B cell (primary cell): ENCODE measurements at regions not wholly inside any gene's neighbourhood (a gene's known extent, or its start where the extent isn't known, plus 50 kb on each side); places are given as distances from the start of the nearest gene placed in this dataset.

Experiments used
- ATAC-seq: fragments of 200-7000 bp; cut with Tn5 transposase; one replicate; pipeline ENCODE4 v1.10.0; 2021; ENCODE audit warnings: low read depth, mild to moderate bottlenecking, moderate number of reproducible peaks, moderate library complexity
- CTCF ChIA-PET: fragments of 350-600 bp; sonication (Branson Sonifier 250); formaldehyde crosslinking; loops from one replicate; lab custom pipeline; 2021; ENCODE audit warnings: antibody characterized with exemption, inconsistent platforms; lab: Charles Lee
- POLR2A ChIA-PET: fragments of 350-600 bp; sonication (Branson Sonifier 250); formaldehyde crosslinking; loops from one replicate; lab custom pipeline; 2021; ENCODE audit warnings: antibody characterized with exemption; lab: Charles Lee
- DNase-seq: peaks from one replicate; pipeline ENCODE4 v3.0.0; 2013
- H2AFZ ChIP-seq: 2 replicates; pipeline ENCODE4 v1.6.1; 2012; ENCODE audit warnings: mild to moderate bottlenecking, low read depth, low read length; ENCODE audit not compliant: insufficient read depth, poor library complexity, severe bottlenecking
- H3K27ac ChIP-seq, 2 donors: 1 replicate in 1 of 2; 2 replicates in 1 of 2; pipeline ENCODE4 v1.5.1; 2012 to 2013; ENCODE audit warnings: low read length in 2 of 2, mild to moderate bottlenecking in 2 of 2, moderate library complexity in 1 of 2
- H3K27me3 ChIP-seq, 4 experiments: fragments of 200-600 bp in 1 of 4; sonication (generic) in 1 of 4; replicated peaks in 1 of 4; 1 replicate in 2 of 4; 2 replicates in 2 of 4; pipeline versions ENCODE4 v1.6.1 to v1.7.0; 2013 to 2016; ENCODE audit warnings: low read length in 3 of 4, mild to moderate bottlenecking in 2 of 4, mixed read lengths in 1 of 4, moderate library complexity in 1 of 4; ENCODE audit not compliant: insufficient read depth in 4 of 4, control insufficient read depth in 3 of 4; ENCODE audit errors: control extremely low read depth in 1 of 4
- H3K36me3 ChIP-seq, 2 experiments: replicated peaks in 1 of 2; 1 replicate in 1 of 2; 2 replicates in 1 of 2; pipeline versions ENCODE4 v1.6.1 to v1.7.1; 2013; ENCODE audit warnings: low read length in 1 of 2; ENCODE audit not compliant: insufficient read depth in 2 of 2, control insufficient read depth in 1 of 2; ENCODE audit errors: control extremely low read depth in 1 of 2, extremely low read depth in 1 of 2
- H3K4me1 ChIP-seq, 2 donors: fragments of 200-600 bp in 1 of 2; sonication (generic) in 1 of 2; 1 replicate in 1 of 2; 2 replicates in 1 of 2; pipeline versions ENCODE4 v1.5.1 to v1.6.1; 2013 to 2017; ENCODE audit warnings: low read length in 2 of 2; ENCODE audit not compliant: control insufficient read depth in 2 of 2, insufficient read depth in 2 of 2
- H3K4me2 ChIP-seq: replicated peaks from 2 replicates; pipeline ENCODE3; 2012; ENCODE audit warnings: mild to moderate bottlenecking, low read depth, low read length; ENCODE audit not compliant: poor library complexity, severe bottlenecking
- H3K4me3 ChIP-seq, 5 experiments: fragments of 200-600 bp in 1 of 5; sonication (generic) in 1 of 5; 1 replicate in 3 of 5; 2 replicates in 2 of 5; pipeline versions ENCODE4 v1.5.1 to v1.7.0; 2011 to 2016; ENCODE audit warnings: low read length in 4 of 5, mild to moderate bottlenecking in 4 of 5, low read depth in 2 of 5, control low read depth in 1 of 5, moderate library complexity in 1 of 5; ENCODE audit not compliant: insufficient read depth in 1 of 5; ENCODE audit errors: control extremely low read depth in 1 of 5, extremely low read depth in 1 of 5
- H3K79me2 ChIP-seq: fragments of 200-600 bp; sonication (generic); one replicate; pipeline ENCODE4 v1.6.0; 2016; ENCODE audit warnings: low read length; ENCODE audit not compliant: control insufficient read depth, insufficient read depth
- H3K9ac ChIP-seq: fragments of 200-600 bp; sonication (generic); 2 replicates; pipeline ENCODE4 v1.6.1; 2017; ENCODE audit warnings: mild to moderate bottlenecking, low read length, moderate library complexity
- H3K9me3 ChIP-seq, 3 donors: one replicate each; pipeline versions ENCODE4 v1.6.1 to v1.7.1; 2013; ENCODE audit warnings: low read length in 2 of 3; ENCODE audit not compliant: control insufficient read depth in 2 of 3, insufficient read depth in 1 of 3; ENCODE audit errors: control extremely low read depth in 1 of 3
- H4K20me1 ChIP-seq: 2 replicates; pipeline ENCODE4 v1.6.0; 2012; ENCODE audit warnings: mild to moderate bottlenecking, low read length; ENCODE audit not compliant: insufficient read depth, control insufficient read depth, poor library complexity, severe bottlenecking
- H3K27ac Mint-ChIP-seq: one replicate; pipeline ENCODE4 v1.8.0; 2021; ENCODE audit warnings: mixed read lengths
- H3K27me3 Mint-ChIP-seq: one replicate; pipeline ENCODE4 v1.8.0; 2021; ENCODE audit warnings: mixed read lengths
- H3K4me1 Mint-ChIP-seq: one replicate; pipeline ENCODE4 v1.8.0; 2021; ENCODE audit warnings: mixed read lengths
- H3K4me3 Mint-ChIP-seq: one replicate; pipeline ENCODE4 v1.8.0; 2021; ENCODE audit warnings: mixed read lengths
- H3K9me3 Mint-ChIP-seq: one replicate; pipeline ENCODE4 v1.8.0; 2022; ENCODE audit warnings: mixed read lengths; ENCODE audit not compliant: insufficient read depth
- CTCF ChIP-seq: fragments of 200-600 bp; IDR thresholded peaks from one replicate; pipeline ENCODE4 v1.8.0; 2022; ENCODE audit warnings: antibody characterized with exemption, mild to moderate bottlenecking
- EZH2 ChIP-seq: IDR thresholded peaks from 2 replicates; pipeline ENCODE4 v1.6.1; 2012; ENCODE audit warnings: borderline replicate concordance, low read depth, mild to moderate bottlenecking, moderate library complexity, low read length; ENCODE audit not compliant: insufficient read depth, poor library complexity, severe bottlenecking
- WGBS: methylation state at CpG from one replicate; pipeline ENCODE4 v1.1.5; 2013; ENCODE audit warnings: missing lambda C conversion rate; ENCODE audit not compliant: insufficient coverage; 5-methylcytosine and 5-hydroxymethylcytosine counted together
- intact Hi-C: fragments of 100-400 bp; cut with micrococcal nuclease; formaldehyde crosslinking; loops from one replicate; pipeline ENCODE4 v1.10.0; 2022

- Mint-ChIP-seq H3K27me3 (no peaks in the 10 kb centered on the region), H3K4me1 (no peaks in the 10 kb centered on the region), H3K27ac (no peak overlapping the region), H3K9me3 (no peaks in the 10 kb centered on the region), H3K4me3 (no peak overlapping the region)
- no peaks in the 10 kb centered on the region for H4K20me1 ChIP-seq
- no peaks in the 10 kb centered on the region for H3K79me2 ChIP-seq
- H3K4me3 ChIP-seq, result no peak overlapping the region
- no peak for DNase-seq
- no peaks in the 10 kb centered on the region for H3K4me1 ChIP-seq
- H2AFZ ChIP-seq, result no peak overlapping the region
- H3K4me2 ChIP-seq, result no peak overlapping the region
- intact Hi-C loops, result no loop called here
- ChIA-PET POLR2A (no interaction called here), CTCF (no interaction called here)
- H3K36me3 ChIP-seq, result no peaks in the 10 kb centered on the region
- WGBS, result no CpG with 5 or more reads among the region's 3 CpGs
- TF ChIP-seq CTCF, result no peak
- TF ChIP-seq EZH2, result no peak
- ATAC-seq, result no peak
- H3K27ac ChIP-seq, result no peak overlapping the region
- H3K9me3 ChIP-seq, result no peaks in the 10 kb centered on the region
- H3K9ac ChIP-seq, result no peak overlapping the region
- H3K27me3 ChIP-seq, result no peaks in the 10 kb centered on the region
Observed at GRCh38 chr6:143581835-143582480, 70.4 kb upstream of the FUCA2 start.

GRCh38 chr6:143579703-143580102, 68.2 kb upstream of the FUCA2 start:
- H3K4me3 Mint-ChIP-seq, result no peak overlapping the region
- no peaks in the 10 kb centered on the region for H3K9me3 ChIP-seq
- no peak for TF ChIP-seq CTCF
- no peak for TF ChIP-seq EZH2
- no peaks in the 10 kb centered on the region for H3K27me3 ChIP-seq
- intact Hi-C loops, result loop anchor here (5.0 to 10.0 kb wide), 2 partner anchors 515 to 1638 kb away; partner anchors contain the start of gene SF3B5
- H3K9me3 Mint-ChIP-seq, result no peaks in the 10 kb centered on the region
- H3K27ac Mint-ChIP-seq, result no peak overlapping the region
- CTCF ChIA-PET, result interaction anchor here (1.0 to 2.0 kb wide), 3 partner anchors 8 to 433 kb away, joined by 4 to 9 read pairs (median 4); no protein-coding TSS in a partner anchor
- ATAC-seq (no peak), DNase-seq (no peak)
- H2AFZ ChIP-seq, result no peak overlapping the region
- H4K20me1 ChIP-seq, result no peaks in the 10 kb centered on the region
- no peak overlapping the region for H3K9ac ChIP-seq
- no peaks in the 10 kb centered on the region for H3K27me3 Mint-ChIP-seq
- H3K36me3 ChIP-seq, result no peaks in the 10 kb centered on the region
- H3K4me1 Mint-ChIP-seq, result no peaks in the 10 kb centered on the region
- 100% methylated on average over 4 of the region's 8 CpGs for WGBS
- no peak overlapping the region for H3K4me2 ChIP-seq
- H3K27ac ChIP-seq, result no peak overlapping the region
- no peaks in the 10 kb centered on the region for H3K4me1 ChIP-seq
- H3K4me3 ChIP-seq, result no peak overlapping the region
- POLR2A ChIA-PET, result interaction anchor here (0.6 kb wide), 1 partner anchor 23 kb away, joined by 7 read pairs; no protein-coding TSS in a partner anchor
- H3K79me2 ChIP-seq, result no peaks in the 10 kb centered on the region
